A673 (cell line): ENCODE measurements at regions not wholly inside any gene's neighbourhood (a gene's known extent, or its start where the extent isn't known, plus 50 kb on each side); places are given as distances from the start of the nearest gene placed in this dataset.
"Not testable (repeated sequence)": the region's sequence is repeated elsewhere in the genome, so short reads cannot be mapped to it uniquely, and the experiment has no call there.

ENCODE experiments used
- BruUV-seq: library from RNA; stranded (reverse); fragments of 400-500 nt; replicated peaks from 2 replicates; lab custom pipeline; 2021; lab: Mats Ljungman, UMichigan
- CTCF ChIA-PET: fragments of 300-600 bp; sonication (Branson Sonifier 250); formaldehyde crosslinking; loops from one replicate; lab custom pipeline; 2022; ENCODE audit warnings: antibody characterized with exemption; lab: Charles Lee
- POLR2A ChIA-PET: fragments of 300-600 bp; sonication (Branson Sonifier 250); formaldehyde crosslinking; loops from one replicate; lab custom pipeline; 2022; ENCODE audit warnings: antibody characterized with exemption; ENCODE audit not compliant: low non-redundant PET; lab: Charles Lee
- DNase-seq: peaks from one replicate; pipeline ENCODE4 v3.0.0-alpha.2; 2015; ENCODE audit warnings: low spot score
- H3K27ac ChIP-seq: fragments of 200-600 bp; sonication (generic); 2 replicates; pipeline ENCODE4 v1.5.1; 2016; ENCODE audit warnings: mixed run types, low read depth, mild to moderate bottlenecking, mixed read lengths, antibody characterized with exemption, low read length; ENCODE audit not compliant: poor library complexity, severe bottlenecking
- H3K27me3 ChIP-seq: fragments of 200-600 bp; sonication (generic); replicated peaks from 2 replicates; pipeline ENCODE4 v1.6.1; 2017; ENCODE audit warnings: mixed run types, low read depth, mild to moderate bottlenecking, mixed read lengths, antibody characterized with exemption, low read length; ENCODE audit not compliant: insufficient read depth, poor library complexity
- H3K36me3 ChIP-seq: fragments of 200-600 bp; sonication (generic); 2 replicates; pipeline ENCODE4 v1.6.1; 2016; ENCODE audit warnings: mixed run types, mild to moderate bottlenecking, mixed read lengths, antibody characterized with exemption, low read length; ENCODE audit not compliant: insufficient read depth, poor library complexity, severe bottlenecking
- H3K4me1 ChIP-seq: fragments of 200-600 bp; sonication (generic); 2 replicates; pipeline ENCODE4 v1.6.1; 2017; ENCODE audit warnings: mixed run types, mild to moderate bottlenecking, mixed read lengths, antibody characterized with exemption, low read length; ENCODE audit not compliant: insufficient read depth, poor library complexity, severe bottlenecking
- H3K4me3 ChIP-seq: fragments of 200-600 bp; sonication (generic); 2 replicates; pipeline ENCODE4 v1.5.1; 2016; ENCODE audit warnings: low read depth, mixed run types, mild to moderate bottlenecking, mixed read lengths, low read length; ENCODE audit not compliant: poor library complexity, severe bottlenecking
- H3K9me3 ChIP-seq: fragments of 200-600 bp; sonication (generic); 2 replicates; pipeline ENCODE4 v1.6.1; 2016; ENCODE audit warnings: mixed run types, low read depth, mild to moderate bottlenecking, mixed read lengths, antibody characterized with exemption, low read length; ENCODE audit not compliant: poor library complexity, severe bottlenecking
- intact Hi-C: fragments of 100-400 bp; cut with micrococcal nuclease; formaldehyde crosslinking; loops from one replicate; pipeline ENCODE4 v1.10.0; 2022; ENCODE audit not compliant: unreplicated experiment

DNA sequence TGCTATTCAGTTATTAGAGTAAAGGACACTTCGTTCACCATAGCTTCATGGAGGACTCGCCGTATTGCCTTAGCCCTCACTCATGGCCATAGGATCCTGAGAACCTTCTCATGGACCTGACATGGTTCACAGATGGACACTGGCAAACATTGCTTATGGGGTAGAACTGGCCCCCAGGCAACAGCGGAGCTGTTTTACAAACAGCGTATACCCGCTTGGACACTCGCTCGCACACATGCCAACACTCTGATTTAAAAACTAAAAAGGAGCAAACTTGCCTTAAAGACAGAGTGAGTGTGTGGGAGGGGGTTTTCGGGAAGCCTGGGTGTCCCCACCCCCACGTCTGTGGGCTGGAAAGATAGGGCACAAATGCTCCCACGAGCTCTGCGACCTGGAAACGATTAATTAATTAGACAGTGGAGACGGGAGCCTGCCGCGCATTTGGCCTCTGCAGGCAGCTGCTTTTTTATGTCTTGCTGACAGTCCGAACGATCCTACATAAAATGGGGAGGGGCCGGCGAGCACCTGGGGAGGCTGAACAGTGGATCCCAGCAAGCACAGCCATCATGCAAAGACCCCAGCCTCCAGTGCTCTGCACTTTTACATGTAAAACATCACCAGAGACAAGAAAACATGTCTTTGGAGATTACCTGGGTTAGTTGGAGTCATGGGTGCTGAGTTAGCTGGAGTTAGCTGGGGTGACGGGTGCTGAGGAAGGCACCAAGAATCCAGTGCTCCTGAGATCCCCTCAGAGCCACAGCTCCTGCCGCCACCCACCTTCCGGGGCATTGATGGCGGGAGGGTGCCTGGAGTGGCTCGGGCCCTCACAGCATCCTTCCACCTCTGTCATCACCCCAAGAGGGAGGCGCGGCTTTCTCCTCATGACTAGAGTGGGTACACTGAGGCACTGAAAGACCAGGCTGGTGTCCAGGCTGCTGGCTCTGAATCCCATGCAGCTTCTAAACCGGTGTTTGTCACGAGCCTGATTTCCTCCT lies 105.7 kb downstream of the NPIPB11 start:
- DNase-seq, H3K27ac ChIP-seq, POLR2A ChIA-PET, H3K4me3 ChIP-seq, intact Hi-C loops, CTCF ChIA-PET, H3K36me3 ChIP-seq, H3K9me3 ChIP-seq, BruUV-seq, H3K4me1 ChIP-seq, H3K27me3 ChIP-seq: not testable (repeated sequence)

DNA sequence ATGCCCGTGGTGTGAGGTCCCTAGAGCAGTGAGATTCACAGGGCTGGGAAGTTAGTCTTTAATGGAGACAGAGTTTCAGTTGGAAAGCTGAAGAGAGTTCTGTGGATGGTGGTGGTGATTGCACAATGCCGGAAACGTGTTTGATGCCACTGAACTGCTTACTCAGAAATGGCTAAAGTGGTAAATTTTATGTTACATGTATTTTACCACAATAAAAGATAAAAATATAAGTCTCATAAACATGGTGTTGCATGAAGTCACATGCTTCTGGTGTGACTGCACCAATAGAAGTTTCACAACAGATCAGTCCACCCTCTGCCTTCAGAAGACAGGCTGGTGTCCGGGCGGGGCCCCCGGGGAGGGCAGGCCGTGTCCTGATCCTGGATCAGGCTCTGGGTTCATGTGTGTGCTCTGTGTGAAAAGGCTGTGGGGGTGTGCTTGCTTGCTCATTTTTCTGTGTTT lies 106.5 kb downstream of the NPIPB11 start:
- intact Hi-C loops, CTCF ChIA-PET: not testable (repeated sequence)

DNA sequence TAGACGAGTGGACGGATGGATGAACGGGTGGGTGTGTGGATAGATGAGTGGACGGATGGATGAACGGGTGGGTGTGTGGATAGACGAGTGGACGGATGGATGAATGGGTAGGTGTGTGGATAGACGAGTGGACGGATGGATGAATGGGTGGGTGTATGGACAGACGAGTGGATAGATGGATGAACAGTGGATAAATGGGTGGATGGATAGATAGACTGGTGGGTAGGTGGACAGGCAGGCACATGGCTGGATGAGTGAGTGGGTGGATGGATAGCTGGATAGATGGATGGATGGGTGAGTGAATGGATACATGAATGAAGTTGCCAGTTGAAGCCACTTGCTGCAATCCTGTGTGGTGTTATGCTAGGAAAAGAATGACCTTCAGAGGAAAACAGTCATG lies 107.5 kb downstream of the NPIPB11 start:
- not testable (repeated sequence) for BruUV-seq

More for the DNA sequence above, 106.5 kb downstream of the NPIPB11 start:
- H3K36me3 ChIP-seq, H3K4me1 ChIP-seq, DNase-seq, H3K27me3 ChIP-seq, H3K27ac ChIP-seq, H3K4me3 ChIP-seq, H3K9me3 ChIP-seq, POLR2A ChIA-PET, BruUV-seq: not testable (repeated sequence)

DNA sequence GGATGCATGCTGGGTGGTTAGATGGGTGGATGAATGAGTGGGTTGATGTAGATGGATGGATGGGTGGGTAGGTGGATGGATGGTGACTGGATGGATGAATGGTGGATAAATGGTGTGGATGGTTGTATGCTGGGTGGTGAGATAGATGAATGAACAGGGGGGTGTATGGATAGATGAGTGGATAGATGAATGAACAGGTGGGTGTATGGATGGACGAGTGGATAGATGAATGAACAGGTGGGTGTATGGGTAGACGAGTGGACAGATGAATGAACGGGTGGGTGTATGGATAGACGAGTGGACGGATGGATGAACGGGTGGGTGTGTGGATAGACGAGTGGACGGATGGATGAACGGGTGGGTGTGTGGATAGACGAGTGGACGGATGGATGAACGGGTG lies 108.2 kb downstream of the NPIPB11 start:
- DNase-seq, H3K36me3 ChIP-seq, H3K9me3 ChIP-seq, H3K27ac ChIP-seq, CTCF ChIA-PET, H3K4me3 ChIP-seq, H3K27me3 ChIP-seq, intact Hi-C loops, POLR2A ChIA-PET, BruUV-seq, H3K4me1 ChIP-seq: not testable (repeated sequence)

More for the DNA sequence above, 107.5 kb downstream of the NPIPB11 start:
- H3K9me3 ChIP-seq, H3K27me3 ChIP-seq, intact Hi-C loops, H3K4me1 ChIP-seq, H3K36me3 ChIP-seq, H3K27ac ChIP-seq, POLR2A ChIA-PET, H3K4me3 ChIP-seq, DNase-seq: not testable (repeated sequence)
- CTCF ChIA-PET: interaction anchor here (0.5 kb wide), 1 partner anchor 283 kb away, joined by 3 read pairs; no protein-coding TSS in a partner anchor

DNA sequence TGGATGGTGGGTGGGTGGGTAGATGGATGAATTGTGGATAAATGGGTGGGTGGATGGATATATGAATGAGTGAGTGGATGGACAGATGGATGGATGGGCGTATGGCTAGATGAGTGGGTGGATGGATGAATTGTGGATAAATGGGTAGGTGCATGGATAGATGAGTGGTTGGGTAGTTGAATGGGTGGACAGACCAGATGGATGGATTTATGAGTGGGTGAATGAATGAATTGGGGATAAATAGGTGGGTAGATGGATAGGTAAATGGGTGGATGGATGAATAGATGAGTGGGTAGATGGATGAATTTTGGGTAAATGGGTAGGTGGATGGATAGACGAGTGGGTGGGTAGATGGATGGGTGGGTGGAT lies 108.7 kb downstream of the NPIPB11 start:
- CTCF ChIA-PET, POLR2A ChIA-PET, intact Hi-C loops, H3K36me3 ChIP-seq, H3K4me1 ChIP-seq, H3K9me3 ChIP-seq, H3K27me3 ChIP-seq, H3K27ac ChIP-seq, H3K4me3 ChIP-seq, DNase-seq, BruUV-seq: not testable (repeated sequence)

DNA sequence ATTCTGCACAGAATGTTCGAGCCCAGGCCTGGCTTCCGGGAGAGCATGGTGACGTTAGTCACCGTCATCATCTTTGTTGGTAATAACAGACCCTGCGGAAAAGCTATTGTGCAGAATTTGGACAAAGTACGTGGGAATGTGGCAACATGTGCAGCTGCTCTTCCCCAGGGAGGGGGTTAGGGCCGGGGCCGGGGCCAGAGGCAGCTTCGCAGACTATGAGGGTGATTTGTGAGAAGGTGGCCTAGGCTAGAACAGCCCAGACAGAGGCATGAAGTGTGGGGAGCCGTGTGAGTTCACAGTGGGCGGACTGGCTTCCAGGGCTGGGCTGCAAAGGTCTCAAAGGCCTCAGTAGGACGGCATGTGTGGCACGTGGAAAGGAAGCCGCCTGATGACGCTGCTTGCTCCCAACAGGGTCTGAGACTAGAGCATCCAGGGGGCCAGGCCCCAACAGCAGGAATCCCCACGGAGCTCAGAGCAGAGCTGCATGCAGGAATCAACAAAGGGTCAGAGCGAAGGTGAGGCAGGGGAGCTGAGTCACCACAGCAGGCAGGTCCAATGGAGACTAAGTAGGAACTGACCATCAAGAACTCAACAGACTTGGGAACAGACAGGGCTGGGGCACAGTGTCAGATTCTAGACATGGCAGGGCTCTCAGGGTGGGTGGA lies 109.2 kb downstream of the NPIPB11 start:
- DNase-seq, H3K9me3 ChIP-seq, H3K4me1 ChIP-seq, intact Hi-C loops, H3K36me3 ChIP-seq, CTCF ChIA-PET, BruUV-seq, H3K27me3 ChIP-seq, H3K4me3 ChIP-seq, H3K27ac ChIP-seq, POLR2A ChIA-PET: not testable (repeated sequence)

DNA sequence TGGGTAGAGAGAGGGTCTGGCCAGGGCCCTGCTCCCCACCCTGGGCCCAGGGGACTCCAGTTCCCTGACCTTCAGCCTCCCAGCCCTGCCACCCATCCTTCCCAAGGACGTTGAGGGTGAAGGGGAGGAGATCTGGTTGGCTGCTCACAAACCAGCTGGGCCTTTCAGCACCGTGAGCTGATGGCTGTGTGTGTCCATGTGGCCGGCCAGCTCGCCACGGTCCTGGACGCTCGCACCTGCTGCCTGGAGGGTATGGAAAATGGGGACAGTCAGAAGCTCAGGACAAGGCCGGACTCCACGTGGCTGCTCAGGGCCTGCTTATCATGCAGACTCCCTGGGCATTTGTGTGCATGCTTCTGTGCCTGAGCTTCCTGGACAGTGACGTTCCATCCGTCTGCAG lies 110.3 kb downstream of the NPIPB11 start:
- DNase-seq, intact Hi-C loops, CTCF ChIA-PET: not testable (repeated sequence)

More for the DNA sequence above, 110.3 kb downstream of the NPIPB11 start:
- H3K4me1 ChIP-seq, BruUV-seq, H3K36me3 ChIP-seq, H3K9me3 ChIP-seq, POLR2A ChIA-PET, H3K27me3 ChIP-seq, H3K4me3 ChIP-seq, H3K27ac ChIP-seq: not testable (repeated sequence)
